ENCODE measurements at regions not wholly inside any gene's neighbourhood (a gene's known extent, or its start where the extent isn't known, plus 50 kb on each side); places are given as distances from the start of the nearest gene placed in this dataset.

DNA sequence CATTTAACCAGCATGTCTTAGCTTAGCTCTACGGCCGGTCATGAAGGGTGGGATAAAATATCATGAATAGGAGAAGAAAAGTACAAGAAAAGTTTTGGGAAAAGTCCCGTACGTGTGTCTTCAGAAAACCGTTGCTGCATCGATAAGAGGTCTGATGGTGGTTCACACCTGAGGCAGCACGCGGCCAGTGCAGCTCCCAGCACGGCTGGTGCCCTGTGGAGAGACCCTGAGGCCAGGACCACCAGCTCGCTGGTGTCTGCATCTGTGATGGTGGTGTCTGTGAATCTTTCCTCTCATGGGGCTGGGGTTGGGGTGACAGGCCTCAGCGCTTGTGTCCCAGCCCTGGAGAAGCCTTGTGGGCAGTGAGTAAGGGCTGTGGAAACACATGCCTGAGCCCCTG is 148.9 kb upstream of the IRX4 start:
- no peak overlapping the region for H3K4me3 ChIP-seq
- H3K27me3 ChIP-seq, result no peaks in the 10 kb centered on the region
- TF ChIP-seq POLR2AphosphoS5 (IDR thresholded peaks at IDR 0.05) (no peak), EP300 (IDR thresholded peaks at IDR 0.05) (no peak), POLR2A (IDR thresholded peaks at IDR 0.05) (no peak)
- TF ChIP-seq, protein P1, sequence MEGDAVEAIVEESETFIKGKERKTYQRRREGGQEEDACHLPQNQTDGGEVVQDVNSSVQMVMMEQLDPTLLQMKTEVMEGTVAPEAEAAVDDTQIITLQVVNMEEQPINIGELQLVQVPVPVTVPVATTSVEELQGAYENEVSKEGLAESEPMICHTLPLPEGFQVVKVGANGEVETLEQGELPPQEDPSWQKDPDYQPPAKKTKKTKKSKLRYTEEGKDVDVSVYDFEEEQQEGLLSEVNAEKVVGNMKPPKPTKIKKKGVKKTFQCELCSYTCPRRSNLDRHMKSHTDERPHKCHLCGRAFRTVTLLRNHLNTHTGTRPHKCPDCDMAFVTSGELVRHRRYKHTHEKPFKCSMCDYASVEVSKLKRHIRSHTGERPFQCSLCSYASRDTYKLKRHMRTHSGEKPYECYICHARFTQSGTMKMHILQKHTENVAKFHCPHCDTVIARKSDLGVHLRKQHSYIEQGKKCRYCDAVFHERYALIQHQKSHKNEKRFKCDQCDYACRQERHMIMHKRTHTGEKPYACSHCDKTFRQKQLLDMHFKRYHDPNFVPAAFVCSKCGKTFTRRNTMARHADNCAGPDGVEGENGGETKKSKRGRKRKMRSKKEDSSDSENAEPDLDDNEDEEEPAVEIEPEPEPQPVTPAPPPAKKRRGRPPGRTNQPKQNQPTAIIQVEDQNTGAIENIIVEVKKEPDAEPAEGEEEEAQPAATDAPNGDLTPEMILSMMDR (IDR thresholded peaks at IDR 0.05), result no peak
- H3K36me3 ChIP-seq, result no peaks in the 10 kb centered on the region
- no peak for DNase-seq (ENCODE audit: low spot score in 2 of 2)
- no peaks in the 10 kb centered on the region for H3K9me3 ChIP-seq
- no peak overlapping the region for H3K27ac ChIP-seq
- H3K4me1 ChIP-seq, result peaks cover 5% of the 10 kb centered on the region
- WGBS, result 96% methylated on average over 11 of the region's 11 CpGs

DNA sequence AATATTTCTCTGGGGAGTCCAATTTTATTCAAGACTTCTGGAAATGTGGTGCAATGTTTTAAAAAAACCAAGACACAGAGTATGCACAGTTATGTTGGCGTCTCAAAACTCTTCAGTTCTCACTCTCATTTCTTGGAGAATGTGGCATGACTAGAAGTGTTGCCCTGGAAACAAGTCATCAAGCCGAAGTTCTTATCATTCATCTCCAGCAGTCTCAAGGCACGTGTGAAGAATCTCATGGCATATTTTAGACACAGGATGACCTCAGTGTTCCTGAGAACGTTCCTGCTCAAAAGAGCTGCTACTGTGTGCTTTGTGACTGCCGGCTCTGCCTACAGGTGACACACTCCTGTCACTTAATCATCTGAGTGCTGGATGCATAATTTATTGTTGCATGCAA is 147.4 kb upstream of the IRX4 start:
- Histone ChIP-seq H3K36me3 (no peaks in the 10 kb centered on the region), H3K4me3 (no peak overlapping the region), H3K27ac (peak overlapping the region; percentile 76), H3K9me3 (no peaks in the 10 kb centered on the region), H3K27me3 (no peaks in the 10 kb centered on the region), H3K4me1 (peaks cover 5% of the 10 kb centered on the region)
- 30% methylated on average over 5 of the region's 5 CpGs for WGBS
- no peak for DNase-seq (ENCODE audit: low spot score in 2 of 2)
- TF ChIP-seq POLR2AphosphoS5 (IDR thresholded peaks at IDR 0.05), result peak in 1 of 3 donors; percentile 39
- TF ChIP-seq POLR2A (IDR thresholded peaks at IDR 0.05), result no peak

DNA sequence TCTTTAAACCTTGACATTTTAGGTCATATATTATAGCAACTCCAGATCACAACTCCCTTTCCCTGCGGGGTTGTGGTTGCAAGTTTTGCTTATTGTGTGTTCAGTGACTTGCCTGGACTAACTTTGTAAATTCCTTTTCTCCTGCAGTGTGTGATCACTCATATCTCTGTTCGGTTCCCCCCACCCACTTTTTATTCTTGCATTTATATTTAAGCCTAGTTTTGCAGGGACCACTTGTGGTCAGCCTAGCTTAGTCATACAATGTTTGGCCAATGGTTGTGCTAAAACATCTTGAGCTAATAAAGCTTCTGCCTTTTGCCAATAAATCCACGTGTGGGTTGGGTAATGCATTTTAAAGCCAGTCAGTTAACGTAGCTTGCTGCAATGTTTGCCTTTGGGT is 146.5 kb upstream of the IRX4 start:
- Histone ChIP-seq H3K4me3 (no peak overlapping the region), H3K27ac (peak overlapping the region; percentile 76), H3K27me3 (no peaks in the 10 kb centered on the region), H3K36me3 (no peaks in the 10 kb centered on the region), H3K9me3 (no peaks in the 10 kb centered on the region), H3K4me1 (peaks cover 5% of the 10 kb centered on the region)
- WGBS, result 40% methylated on average over 4 of the region's 4 CpGs
- no peak for DNase-seq (ENCODE audit: low spot score in 2 of 2)
- TF ChIP-seq EP300 (IDR thresholded peaks at IDR 0.05) (no peak), POLR2A (IDR thresholded peaks at IDR 0.05) (no peak)

DNA sequence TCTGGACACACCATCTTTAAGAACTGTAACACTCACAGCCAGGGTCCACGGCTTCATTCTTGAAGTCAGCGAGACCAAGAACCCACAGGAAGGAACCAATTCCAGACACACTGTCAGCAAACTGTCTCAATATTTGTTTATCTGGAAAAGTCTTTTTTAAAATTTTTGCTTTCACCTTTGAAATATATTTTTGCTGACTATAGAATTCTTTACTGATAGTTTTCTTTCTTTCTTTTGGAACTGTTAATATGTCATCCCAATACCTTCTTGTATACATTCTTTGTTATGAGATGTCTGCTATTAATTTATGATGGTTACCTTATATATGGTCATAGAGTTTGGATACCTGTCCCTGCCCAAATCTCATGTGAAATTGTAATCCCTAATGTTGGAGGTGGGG is 145.1 kb upstream of the IRX4 start:
- Histone ChIP-seq H3K9me3 (no peaks in the 10 kb centered on the region), H3K4me1 (peaks cover 5% of the 10 kb centered on the region), H3K27ac (no peak overlapping the region), H3K4me3 (no peak overlapping the region), H3K36me3 (no peaks in the 10 kb centered on the region), H3K27me3 (no peaks in the 10 kb centered on the region)
- no peak for TF ChIP-seq EP300 (IDR thresholded peaks at IDR 0.05)
- no peak for TF ChIP-seq POLR2AphosphoS5 (IDR thresholded peaks at IDR 0.05)
- TF ChIP-seq, protein P1 (IDR thresholded peaks at IDR 0.05), result no peak
- no peak for TF ChIP-seq POLR2A (IDR thresholded peaks at IDR 0.05)
- 81% methylated on average over 2 of the region's 2 CpGs for WGBS
- DNase-seq (ENCODE audit: low spot score in 2 of 2), result no peak

DNA sequence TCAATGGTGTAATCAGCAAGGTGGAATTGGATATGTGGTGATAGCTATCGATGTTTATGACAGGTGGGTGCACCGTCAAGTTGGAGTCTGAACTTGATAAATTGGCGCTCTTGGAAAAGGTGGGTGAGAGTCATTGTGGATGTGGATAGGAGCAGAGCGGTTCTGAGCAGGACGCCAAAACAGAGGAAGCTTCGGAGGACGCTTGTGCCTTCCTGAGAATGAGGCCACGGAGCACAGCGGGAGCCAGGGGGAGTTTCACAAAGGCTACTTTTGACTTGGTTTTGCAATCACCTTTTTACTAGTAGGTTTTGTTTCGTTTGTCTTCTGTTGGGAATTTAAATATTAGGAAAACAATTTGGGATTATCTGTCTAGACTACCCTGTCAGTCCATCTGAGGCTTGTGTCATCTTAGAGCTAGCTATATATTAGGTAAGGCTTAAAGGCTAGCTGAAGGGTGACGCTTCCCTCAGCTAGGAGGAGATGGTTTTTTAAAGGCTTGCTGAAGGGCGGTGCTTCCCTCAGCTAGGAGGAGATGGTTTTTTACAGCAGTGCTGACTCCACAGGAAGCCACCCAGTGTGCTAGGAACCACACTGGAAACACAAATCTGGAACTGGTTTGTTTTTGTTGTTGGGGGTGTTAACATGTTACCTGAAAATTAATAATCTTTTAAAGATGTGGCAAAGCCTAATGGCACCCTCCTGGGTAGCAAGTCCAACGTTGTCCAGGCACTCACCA is 142.4 kb upstream of the IRX4 start:
- no peaks in the 10 kb centered on the region for H3K9me3 ChIP-seq
- no peaks in the 10 kb centered on the region for H3K36me3 ChIP-seq
- no peak for DNase-seq (ENCODE audit: low spot score in 2 of 2)
- H3K27me3 ChIP-seq, result no peaks in the 10 kb centered on the region
- TF ChIP-seq POLR2AphosphoS5 (IDR thresholded peaks at IDR 0.05) (no peak), POLR2A (IDR thresholded peaks at IDR 0.05) (no peak), EP300 (IDR thresholded peaks at IDR 0.05) (no peak)
- TF ChIP-seq, protein P1 (IDR thresholded peaks at IDR 0.05), result no peak
- 77% methylated on average over 13 of the region's 13 CpGs for WGBS
- peak overlapping the region; percentile 66 for H3K27ac ChIP-seq
- no peak overlapping the region for H3K4me3 ChIP-seq
- peaks cover 5% of the 10 kb centered on the region for H3K4me1 ChIP-seq

DNA sequence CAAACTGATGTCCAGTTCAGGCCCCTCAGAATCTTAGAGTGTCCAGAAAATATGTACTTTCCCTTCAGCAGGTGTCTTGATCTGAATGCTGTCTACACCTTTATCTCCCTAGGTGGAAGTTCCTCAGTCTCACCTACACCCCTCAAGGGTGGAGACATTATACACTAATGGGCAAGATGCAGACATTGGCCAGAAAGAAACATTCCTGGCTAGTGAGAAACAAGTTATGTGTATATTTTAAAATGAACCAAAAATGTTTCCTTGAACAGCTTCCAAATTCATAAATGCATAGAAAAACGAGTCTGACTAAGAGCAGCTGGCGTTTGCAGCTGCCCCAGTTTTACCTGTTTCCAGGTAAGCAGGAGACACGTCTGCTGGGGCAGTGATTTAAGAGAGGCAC is 140.5 kb upstream of the IRX4 start:
- no peaks in the 10 kb centered on the region for H3K36me3 ChIP-seq
- WGBS, result 64% methylated on average over 3 of the region's 3 CpGs
- no peak overlapping the region for H3K27ac ChIP-seq
- H3K27me3 ChIP-seq, result no peaks in the 10 kb centered on the region
- TF ChIP-seq, protein P1 (IDR thresholded peaks at IDR 0.05), result no peak
- TF ChIP-seq EP300 (IDR thresholded peaks at IDR 0.05) (no peak), POLR2AphosphoS5 (IDR thresholded peaks at IDR 0.05) (no peak), POLR2A (IDR thresholded peaks at IDR 0.05) (no peak)
- DNase-seq (ENCODE audit: low spot score in 2 of 2), result no peak
- H3K9me3 ChIP-seq, result no peaks in the 10 kb centered on the region
- no peak overlapping the region for H3K4me3 ChIP-seq
- no peaks in the 10 kb centered on the region for H3K4me1 ChIP-seq

Measured in suprapubic skin (tissue), 4 donors.